SH-SY5Y (cell line): ENCODE measurements at regions not wholly inside any gene's neighbourhood (a gene's known extent, or its start where the extent isn't known, plus 50 kb on each side); places are given as distances from the start of the nearest gene placed in this dataset.

Experiments
- GATA2 ChIP-seq: IDR thresholded peaks from 2 replicates; pipeline ENCODE4 v1.6.1; 2011; ENCODE audit warnings: mild to moderate bottlenecking, low read depth, low read length
- GATA3 ChIP-seq: IDR thresholded peaks from 2 replicates; pipeline ENCODE4 v1.6.1; 2011; ENCODE audit warnings: low read depth, mild to moderate bottlenecking, low read length, moderate library complexity

DNA sequence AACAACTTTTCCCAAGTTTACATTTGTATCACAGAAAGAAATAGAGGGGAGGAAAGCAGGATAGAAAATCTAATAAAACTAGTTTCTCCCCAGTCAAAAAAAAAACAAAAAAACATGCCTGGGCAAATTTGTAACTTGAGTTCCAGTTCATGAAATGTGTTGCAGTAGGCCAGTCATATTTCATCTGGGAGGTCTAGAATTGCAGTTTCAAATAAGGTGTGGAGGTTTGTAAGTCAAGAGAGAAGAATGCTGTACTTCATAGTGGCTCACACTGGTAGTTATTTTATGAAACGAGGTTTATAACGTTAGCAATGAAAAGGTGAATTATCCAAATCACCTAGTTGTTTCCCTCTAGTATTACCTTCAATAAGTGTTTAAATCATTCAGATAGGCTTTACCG is 1313.9 kb upstream of the SLC39A10 start:
- TF ChIP-seq GATA2 = no peak

- TF ChIP-seq GATA3 (no peak), GATA2 (no peak)
Observed at GRCh38 chr2:194332799-194333490, 1324.1 kb upstream of the SLC39A10 start.

GRCh38 chr2:194328456-194328855 is 1328.6 kb upstream of the SLC39A10 start:
- TF ChIP-seq GATA2 (no peak), GATA3 (no peak)

DNA sequence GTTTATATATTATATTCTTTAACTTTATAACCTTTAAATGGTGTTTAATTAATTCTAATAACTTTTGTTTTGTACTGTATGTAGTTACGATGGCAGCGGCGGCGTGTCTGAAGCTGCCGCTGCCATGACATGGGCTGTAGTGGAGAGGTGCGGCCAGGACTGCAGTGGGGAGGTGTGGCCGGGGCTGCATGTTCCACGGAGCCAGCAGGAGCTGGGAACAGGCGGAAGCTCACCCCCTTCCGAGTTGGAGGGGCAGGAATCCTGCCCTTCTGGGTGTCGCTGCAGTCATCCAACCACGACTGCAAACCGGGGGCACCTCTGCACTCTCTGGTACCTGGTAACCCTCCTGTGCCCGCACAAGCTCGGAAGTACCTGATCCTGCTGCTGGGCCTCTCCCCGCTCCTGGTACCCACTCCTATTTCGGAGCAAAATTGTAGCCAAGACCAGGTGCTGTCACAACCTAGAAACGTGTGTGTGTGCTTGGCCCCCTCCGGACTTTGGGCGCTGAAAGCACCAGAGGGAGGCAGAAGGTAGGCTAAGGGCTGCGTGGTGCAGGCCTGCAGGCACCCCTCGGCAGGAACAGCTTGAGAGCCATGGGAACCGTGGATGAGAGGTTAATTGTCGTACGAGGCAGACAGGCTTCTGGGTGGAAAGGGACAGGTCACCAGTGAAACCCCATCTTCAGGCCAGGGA is 1329.7 kb upstream of the SLC39A10 start:
- no peak for TF ChIP-seq GATA2
- TF ChIP-seq GATA3 = no peak

DNA sequence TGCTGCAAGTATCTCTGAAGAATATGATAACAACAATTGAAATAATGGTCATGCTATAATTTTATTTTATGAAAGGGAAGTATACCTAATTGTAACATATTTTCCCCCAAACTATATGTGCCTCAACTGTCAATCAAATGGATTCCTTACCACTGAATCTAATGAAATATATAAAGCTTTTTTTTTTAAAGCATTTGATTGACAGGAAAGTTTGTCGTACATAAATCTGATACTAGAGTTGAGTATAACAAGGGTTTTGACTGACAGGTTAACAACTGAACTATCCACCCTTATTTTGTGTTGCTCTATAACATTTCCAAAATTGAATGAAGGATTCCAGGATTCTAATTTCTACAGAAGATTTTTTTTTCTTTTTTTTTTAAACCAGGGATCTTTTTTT is 1333.3 kb upstream of the SLC39A10 start:
- TF ChIP-seq GATA3 (no peak), GATA2 (no peak)

- TF ChIP-seq GATA3 (no peak), GATA2 (no peak)
Observed at GRCh38 chr2:194320520-194320919, 1336.5 kb upstream of the SLC39A10 start.

DNA sequence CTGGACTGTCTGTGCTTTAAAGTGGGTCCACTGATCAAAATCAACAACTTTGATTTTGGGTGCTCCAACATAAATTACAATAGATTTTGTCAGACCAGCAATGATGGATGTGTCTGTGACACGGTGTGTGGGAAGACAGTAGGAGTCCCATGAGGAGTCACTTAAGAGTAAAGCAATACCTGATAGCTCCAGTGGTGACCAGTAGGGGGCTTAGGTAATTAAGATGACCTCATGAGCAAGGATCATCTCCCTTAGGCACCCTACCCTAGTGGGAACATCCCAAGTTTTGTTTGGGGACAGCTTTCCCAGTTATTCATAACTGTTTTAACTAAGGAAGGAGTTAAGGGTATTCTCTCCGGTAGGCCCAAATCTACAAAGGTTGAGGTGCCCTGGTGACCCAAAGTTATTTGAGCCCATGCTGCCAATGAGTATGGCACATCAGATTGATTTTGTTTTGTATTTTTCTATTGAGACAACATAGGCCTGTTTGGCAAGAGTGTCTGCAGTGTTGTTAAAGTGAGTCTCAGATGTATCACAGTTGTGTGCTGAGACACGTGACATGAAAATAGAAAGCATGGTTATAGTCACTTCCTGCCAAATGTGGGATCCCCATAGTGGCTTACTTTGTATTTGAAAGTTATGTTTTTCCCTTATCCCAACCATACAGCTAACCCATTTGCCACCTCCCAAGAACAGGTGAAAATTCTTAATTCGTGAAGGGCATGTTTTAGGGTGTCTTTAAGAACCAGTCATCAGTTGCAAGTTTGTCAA is 1337.6 kb upstream of the SLC39A10 start:
- TF ChIP-seq GATA3 = no peak
- no peak for TF ChIP-seq GATA2

- TF ChIP-seq GATA3 = no peak
- no peak for TF ChIP-seq GATA2
Observed at GRCh38 chr2:194314042-194314441, 1343.0 kb upstream of the SLC39A10 start.

- TF ChIP-seq GATA2 (no peak), GATA3 (no peak)
Observed at GRCh38 chr2:194304191-194304590, 1352.8 kb upstream of the SLC39A10 start.

- no peak for TF ChIP-seq GATA3
- no peak for TF ChIP-seq GATA2
Observed at GRCh38 chr2:194301946-194302345, 1355.1 kb upstream of the SLC39A10 start.

DNA sequence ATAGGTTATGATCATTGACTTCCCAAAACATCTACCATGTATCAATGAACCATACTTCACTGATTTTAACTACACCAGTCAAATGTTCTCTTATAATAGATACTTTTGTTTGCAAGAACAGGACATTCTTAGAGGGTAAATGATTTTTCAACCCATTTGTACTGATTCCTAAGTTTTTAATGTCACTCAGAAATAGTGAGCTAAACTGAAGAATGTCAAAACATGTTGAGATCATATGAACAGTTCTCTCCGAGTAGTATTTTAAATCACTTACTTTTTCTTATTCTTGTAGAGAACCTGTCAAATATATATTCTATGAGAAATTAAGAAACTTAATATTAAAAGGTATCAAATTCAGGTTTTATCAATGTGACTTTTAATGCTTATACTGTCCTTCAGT is 1362.9 kb upstream of the SLC39A10 start:
- no peak for TF ChIP-seq GATA3
- no peak for TF ChIP-seq GATA2

DNA sequence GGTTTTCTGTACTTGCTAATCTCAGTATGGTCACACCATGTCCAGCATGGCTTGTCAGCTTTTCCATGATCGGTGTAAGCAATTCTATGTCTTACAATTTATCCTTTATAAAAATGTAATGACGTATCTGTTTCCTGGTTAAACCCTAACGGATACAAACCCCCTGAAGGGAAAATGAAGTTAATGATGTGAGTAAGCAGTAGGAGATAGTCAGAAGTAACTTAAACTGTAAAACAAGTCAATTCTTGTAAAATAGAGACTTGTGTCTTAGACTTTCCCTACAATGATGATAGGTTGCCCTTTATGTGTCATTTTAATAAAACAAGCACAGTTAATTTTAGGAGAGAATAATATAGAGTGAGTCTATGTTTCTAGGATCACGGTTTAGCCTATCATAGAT is 1365.9 kb upstream of the SLC39A10 start:
- TF ChIP-seq GATA2 (no peak), GATA3 (no peak)

DNA sequence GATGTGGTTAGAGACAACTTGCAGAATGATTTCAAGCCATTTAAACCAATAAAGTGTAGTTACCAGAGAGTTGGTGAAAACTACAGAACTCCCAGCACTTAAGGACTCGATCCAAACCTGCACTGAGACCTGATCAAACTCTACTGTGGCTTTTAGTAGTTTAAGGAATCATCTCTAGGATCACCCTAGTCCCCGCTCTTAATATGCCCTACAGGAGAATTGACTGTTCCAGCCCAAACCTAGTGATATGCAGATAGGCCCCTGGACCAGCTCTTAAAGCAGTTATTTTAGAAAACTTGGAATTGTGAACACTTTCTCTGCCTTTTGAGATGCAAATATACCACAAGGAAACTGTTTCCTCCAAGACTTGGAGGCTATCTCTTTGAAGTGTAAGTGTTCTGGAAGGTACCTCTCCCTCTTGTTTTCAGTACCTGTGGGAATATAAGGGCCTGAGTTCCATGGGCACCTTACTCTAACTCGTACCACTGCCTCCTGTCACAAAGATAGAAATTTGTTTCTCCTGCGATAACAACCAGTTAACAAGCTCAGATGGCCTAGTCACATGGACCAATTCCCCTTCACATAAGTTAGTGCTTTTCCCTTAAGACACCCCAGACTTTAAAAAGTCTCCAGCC is 1367.2 kb upstream of the SLC39A10 start:
- TF ChIP-seq GATA3 = no peak

DNA sequence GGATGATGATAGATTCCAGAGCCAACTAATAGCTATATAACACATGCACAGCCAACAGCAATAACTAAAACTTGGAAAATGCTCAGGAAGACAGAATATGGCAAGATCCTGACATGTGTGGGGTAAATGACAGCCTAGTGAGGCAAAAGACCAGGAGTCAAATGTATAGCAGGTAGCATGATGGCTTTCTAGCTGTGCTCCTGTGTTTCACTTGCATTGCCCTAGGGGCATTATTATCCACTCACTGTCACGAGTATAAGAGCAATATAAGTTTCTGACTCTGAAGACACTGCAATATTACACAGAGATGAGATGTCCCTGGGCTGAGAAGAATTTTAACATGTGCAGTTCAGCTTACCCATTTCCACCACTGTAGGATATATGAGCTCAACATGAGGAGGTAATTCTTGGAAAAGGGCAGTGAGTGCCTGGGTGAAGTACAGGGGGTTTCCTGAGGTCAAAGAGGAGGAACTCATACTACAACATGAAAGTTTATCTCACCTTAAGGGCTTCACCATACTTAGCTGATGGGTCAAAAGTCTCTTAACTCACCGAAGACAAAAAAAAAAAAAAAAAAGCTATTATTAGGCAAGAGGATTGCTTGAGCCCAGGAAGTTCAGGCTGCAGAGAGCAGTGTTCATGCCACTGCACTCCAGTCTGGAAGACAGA is 1385.6 kb upstream of the SLC39A10 start:
- TF ChIP-seq GATA3 = no peak
- TF ChIP-seq GATA2 = no peak
